BLaER1 treated with 17β-estradiol and CSF1 and Interleukin-3, amounts not matched to agents 10 nM and 100 nM (cell line): ENCODE measurements at regions not wholly inside any gene's neighbourhood (a gene's known extent, or its start where the extent isn't known, plus 50 kb on each side); places are given as distances from the start of the nearest gene placed in this dataset.
"Not testable (repeated sequence)": the region's sequence is repeated elsewhere in the genome, so short reads cannot be mapped to it uniquely, and the experiment has no call there.

ENCODE experiments used
- H3K27ac ChIP-seq, 11 experiments: shearing (Covaris generic); formaldehyde crosslinking; 2 replicates each; pipeline ENCODE4 v1.8.1; 2022
- H3K27me3 ChIP-seq, 11 experiments: shearing (Covaris generic); formaldehyde crosslinking; 2 replicates each; pipeline ENCODE4 v1.8.1; 2022
- H3K36me3 ChIP-seq, 11 experiments: shearing (Covaris generic); formaldehyde crosslinking; 2 replicates each; pipeline ENCODE4 v1.8.1; 2022
- H3K4me1 ChIP-seq, 10 experiments: shearing (Covaris generic); formaldehyde crosslinking; 2 replicates each; pipeline ENCODE4 v1.8.1; 2022
- H3K4me2 ChIP-seq, 11 experiments: shearing (Covaris generic); formaldehyde crosslinking; 2 replicates each; pipeline ENCODE4 v1.8.1; 2022
- H3K4me3 ChIP-seq, 10 experiments: shearing (Covaris generic); formaldehyde crosslinking; 2 replicates each; pipeline ENCODE4 v1.8.1; 2022
- H3K9ac ChIP-seq, 11 experiments: shearing (Covaris generic); formaldehyde crosslinking; 2 replicates each; pipeline ENCODE4 v1.8.1; 2022
- H3K9me3 ChIP-seq, 11 experiments: shearing (Covaris generic); formaldehyde crosslinking; replicated peaks in 1 of 11; 2 replicates each; pipeline ENCODE4 v1.8.1; 2022
- H4K20me1 ChIP-seq, 11 experiments: shearing (Covaris generic); formaldehyde crosslinking; 2 replicates each; pipeline ENCODE4 v1.8.1; 2022
- Cebpa-rat ChIP-seq, 11 experiments: shearing (Covaris generic); IDR thresholded peaks; 2 replicates each; pipeline ENCODE4 v1.8.1; 2022

- Histone ChIP-seq H3K27ac (no peak overlapping the region), H3K9ac (no peak overlapping the region), H3K27me3 (no peaks in the 10 kb centered on the region), H3K4me1 (no peaks in the 10 kb centered on the region), H3K36me3 (no peaks in the 10 kb centered on the region), H3K4me2 (no peak overlapping the region), H3K9me3 (no peaks in the 10 kb centered on the region), H4K20me1 (no peaks in the 10 kb centered on the region), H3K4me3 (no peak overlapping the region)
- no peak for TF ChIP-seq Cebpa-rat (IDR thresholded peaks at IDR 0.05)
These were observed 481.5 kb downstream of the CD109 start for GRCh38 chr6:74177506-74177905.

GRCh38 chr6:74170550-74170949 is 474.5 kb downstream of the CD109 start:
- H3K36me3 ChIP-seq, H3K4me2 ChIP-seq, H3K27ac ChIP-seq, H3K4me1 ChIP-seq, H3K9ac ChIP-seq, H3K9me3 ChIP-seq, H4K20me1 ChIP-seq, H3K27me3 ChIP-seq, H3K4me3 ChIP-seq: not testable (repeated sequence)

- no peak overlapping the region for H3K27ac ChIP-seq
- no peak for TF ChIP-seq Cebpa-rat (IDR thresholded peaks at IDR 0.05)
- H3K9ac ChIP-seq: no peak overlapping the region
- no peaks in the 10 kb centered on the region for H3K4me1 ChIP-seq
- no peaks in the 10 kb centered on the region for H3K9me3 ChIP-seq
- no peak overlapping the region for H3K4me2 ChIP-seq
- H4K20me1 ChIP-seq: no peaks in the 10 kb centered on the region
- no peak overlapping the region for H3K4me3 ChIP-seq
- no peaks in the 10 kb centered on the region for H3K27me3 ChIP-seq
- no peaks in the 10 kb centered on the region for H3K36me3 ChIP-seq
These were observed 474.1 kb downstream of the CD109 start for GRCh38 chr6:74170118-74170517.

- Histone ChIP-seq H3K4me3 (no peak overlapping the region), H3K27ac (no peak overlapping the region), H3K9me3 (no peaks in the 10 kb centered on the region), H3K4me1 (no peaks in the 10 kb centered on the region), H4K20me1 (no peaks in the 10 kb centered on the region), H3K9ac (no peak overlapping the region), H3K27me3 (no peaks in the 10 kb centered on the region), H3K36me3 (no peaks in the 10 kb centered on the region), H3K4me2 (no peak overlapping the region)
- no peak for TF ChIP-seq Cebpa-rat (IDR thresholded peaks at IDR 0.05)
These were observed 472.0 kb downstream of the CD109 start for GRCh38 chr6:74167976-74168375.

- Histone ChIP-seq H3K36me3 (no peaks in the 10 kb centered on the region), H3K4me3 (no peak overlapping the region), H3K4me2 (no peak overlapping the region), H3K27me3 (no peaks in the 10 kb centered on the region), H3K9ac (no peak overlapping the region), H3K9me3 (no peaks in the 10 kb centered on the region), H4K20me1 (no peaks in the 10 kb centered on the region), H3K27ac (no peak overlapping the region), H3K4me1 (no peaks in the 10 kb centered on the region)
- TF ChIP-seq Cebpa-rat (IDR thresholded peaks at IDR 0.05): no peak
These were observed 471.5 kb downstream of the CD109 start for GRCh38 chr6:74167511-74167910.

- H3K27ac ChIP-seq: no peak overlapping the region
- H4K20me1 ChIP-seq: no peaks in the 10 kb centered on the region
- H3K36me3 ChIP-seq: no peaks in the 10 kb centered on the region
- no peak overlapping the region for H3K4me2 ChIP-seq
- no peaks in the 10 kb centered on the region for H3K4me1 ChIP-seq
- no peak overlapping the region for H3K4me3 ChIP-seq
- H3K9ac ChIP-seq: no peak overlapping the region
- TF ChIP-seq Cebpa-rat (IDR thresholded peaks at IDR 0.05): no peak
- no peaks in the 10 kb centered on the region for H3K27me3 ChIP-seq
- H3K9me3 ChIP-seq: no peaks in the 10 kb centered on the region
These were observed 470.8 kb downstream of the CD109 start for GRCh38 chr6:74166849-74167248.

GRCh38 chr6:74161380-74161779 is 465.4 kb downstream of the CD109 start:
- H3K4me1 ChIP-seq: no peaks in the 10 kb centered on the region
- H4K20me1 ChIP-seq: no peaks in the 10 kb centered on the region
- H3K9me3 ChIP-seq: no peaks in the 10 kb centered on the region
- H3K4me2 ChIP-seq: no peak overlapping the region
- H3K27ac ChIP-seq: no peak overlapping the region
- H3K4me3 ChIP-seq: no peak overlapping the region
- no peak for TF ChIP-seq Cebpa-rat (IDR thresholded peaks at IDR 0.05)
- H3K36me3 ChIP-seq: no peaks in the 10 kb centered on the region
- H3K9ac ChIP-seq: no peak overlapping the region
- H3K27me3 ChIP-seq: no peaks in the 10 kb centered on the region

- Histone ChIP-seq H3K9ac (no peak overlapping the region), H3K4me3 (no peak overlapping the region), H3K27me3 (no peaks in the 10 kb centered on the region), H3K9me3 (no peaks in the 10 kb centered on the region), H3K4me2 (no peak overlapping the region), H3K4me1 (peaks cover 0 to 6% (median 0%) of the 10 kb centered on the region in 10 experiments; a peak in 1 of 20 replicates), H3K36me3 (no peaks in the 10 kb centered on the region), H4K20me1 (no peaks in the 10 kb centered on the region), H3K27ac (no peak overlapping the region)
- no peak for TF ChIP-seq Cebpa-rat (IDR thresholded peaks at IDR 0.05)
These were observed 456.2 kb downstream of the CD109 start for GRCh38 chr6:74152096-74152675.

GRCh38 chr6:74145931-74146330 is 449.9 kb downstream of the CD109 start:
- no peak overlapping the region for H3K9ac ChIP-seq
- no peaks in the 10 kb centered on the region for H3K36me3 ChIP-seq
- no peaks in the 10 kb centered on the region for H3K27me3 ChIP-seq
- no peak for TF ChIP-seq Cebpa-rat (IDR thresholded peaks at IDR 0.05)
- no peak overlapping the region for H3K27ac ChIP-seq
- H4K20me1 ChIP-seq: no peaks in the 10 kb centered on the region
- H3K4me1 ChIP-seq: peaks cover 0 to 6% (median 0%) of the 10 kb centered on the region in 10 experiments; a peak in 1 of 20 replicates
- no peak overlapping the region for H3K4me2 ChIP-seq
- no peaks in the 10 kb centered on the region for H3K9me3 ChIP-seq
- no peak overlapping the region for H3K4me3 ChIP-seq

- H3K4me2 ChIP-seq: no peak overlapping the region
- H4K20me1 ChIP-seq: no peaks in the 10 kb centered on the region
- H3K9me3 ChIP-seq: peaks cover 0 to 24% (median 0%) of the 10 kb centered on the region in 11 experiments; a peak in 7 of 22 replicates
- no peak overlapping the region for H3K27ac ChIP-seq
- no peak overlapping the region for H3K4me3 ChIP-seq
- no peaks in the 10 kb centered on the region for H3K4me1 ChIP-seq
- no peaks in the 10 kb centered on the region for H3K27me3 ChIP-seq
- no peak for TF ChIP-seq Cebpa-rat (IDR thresholded peaks at IDR 0.05)
- no peaks in the 10 kb centered on the region for H3K36me3 ChIP-seq
- no peak overlapping the region for H3K9ac ChIP-seq
These were observed 441.9 kb downstream of the CD109 start for GRCh38 chr6:74137911-74138310.
